VCaP (cell line): ENCODE measurements at regions not wholly inside any gene's neighbourhood (a gene's known extent, or its start where the extent isn't known, plus 50 kb on each side); places are given as distances from the start of the nearest gene placed in this dataset.
"Not testable (repeated sequence)": the region's sequence is repeated elsewhere in the genome, so short reads cannot be mapped to it uniquely, and the experiment has no call there.

ENCODE experiments used
- H3K27ac ChIP-seq: fragments of 450-650 bp; 2 replicates; pipeline ENCODE4 v1.5.1; 2017
- CTCF ChIP-seq: fragments of 450-650 bp; conservative IDR thresholded peaks from 2 replicates; pipeline ENCODE4 v1.5.1; 2017; ENCODE audit warnings: mild to moderate bottlenecking, moderate library complexity

- no peak overlapping the region for H3K27ac ChIP-seq
- no peak for TF ChIP-seq CTCF
Observed at GRCh38 chr9:104322596-104322995, 181.5 kb upstream of the OR13F1 start.

GRCh38 chr9:104323967-104324694 lies 179.9 kb upstream of the OR13F1 start:
- H3K27ac ChIP-seq = not testable (repeated sequence)

- no peak for TF ChIP-seq CTCF
- no peak overlapping the region for H3K27ac ChIP-seq
Observed at GRCh38 chr9:104326912-104327311, 177.2 kb upstream of the OR13F1 start.

GRCh38 chr9:104329245-104329644 lies 174.8 kb upstream of the OR13F1 start:
- H3K27ac ChIP-seq = no peak overlapping the region
- no peak for TF ChIP-seq CTCF

GRCh38 chr9:104330841-104331240 lies 173.2 kb upstream of the OR13F1 start:
- H3K27ac ChIP-seq = no peak overlapping the region
- no peak for TF ChIP-seq CTCF

GRCh38 chr9:104334549-104334948 lies 169.5 kb upstream of the OR13F1 start:
- H3K27ac ChIP-seq = no peak overlapping the region
- no peak for TF ChIP-seq CTCF

GRCh38 chr9:104339692-104340091 lies 164.4 kb upstream of the OR13F1 start:
- no peak for TF ChIP-seq CTCF
- no peak overlapping the region for H3K27ac ChIP-seq

GRCh38 chr9:104342552-104342951 lies 161.5 kb upstream of the OR13F1 start:
- H3K27ac ChIP-seq = no peak overlapping the region
- TF ChIP-seq CTCF = no peak
